Dendritic cell treated with granulocyte-macrophage colony-stimulating factor and Interleukin-4, amounts not matched to agents 40 ng/mL and 50 ng/mL, for 4 days (primary cell): ENCODE measurements at regions not wholly inside any gene's neighbourhood (a gene's known extent, or its start where the extent isn't known, plus 50 kb on each side); places are given as distances from the start of the nearest gene placed in this dataset.

Source experiments
- H3K27ac Mint-ChIP-seq: one replicate; pipeline ENCODE4 v1.8.0; 2022; ENCODE audit warnings: mild to moderate bottlenecking, mixed read lengths
- H3K27me3 Mint-ChIP-seq: one replicate; pipeline ENCODE4 v1.8.0; 2022; ENCODE audit warnings: mild to moderate bottlenecking, mixed read lengths
- H3K36me3 Mint-ChIP-seq: one replicate; pipeline ENCODE4 v1.8.0; 2022; ENCODE audit warnings: low read depth, mixed read lengths
- H3K4me1 Mint-ChIP-seq: one replicate; pipeline ENCODE4 v1.8.0; 2022; ENCODE audit warnings: low read depth, mixed read lengths
- H3K4me3 Mint-ChIP-seq: one replicate; pipeline ENCODE4 v1.8.0; 2022; ENCODE audit warnings: mild to moderate bottlenecking, moderate library complexity, mixed read lengths
- H3K9me3 Mint-ChIP-seq: one replicate; pipeline ENCODE4 v1.8.0; 2022; ENCODE audit warnings: mixed read lengths
- intact Hi-C: fragments of 100-400 bp; cut with micrococcal nuclease; formaldehyde crosslinking; loops from one replicate; pipeline ENCODE4 v1.15.0; 2022

GRCh38 chr2:129705085-129705484 lies 274.4 kb upstream of the RAB6C start:
- no peak overlapping the region for H3K27ac Mint-ChIP-seq
- intact Hi-C loops: no loop called here
- H3K27me3 Mint-ChIP-seq: no peaks in the 10 kb centered on the region
- H3K4me1 Mint-ChIP-seq: no peaks in the 10 kb centered on the region
- no peak overlapping the region for H3K4me3 Mint-ChIP-seq
- H3K9me3 Mint-ChIP-seq: peaks cover 9% of the 10 kb centered on the region
- H3K36me3 Mint-ChIP-seq: no peaks in the 10 kb centered on the region

GRCh38 chr2:129707800-129708199 lies 271.7 kb upstream of the RAB6C start:
- peaks cover 3% of the 10 kb centered on the region for H3K9me3 Mint-ChIP-seq
- intact Hi-C loops: no loop called here
- H3K27ac Mint-ChIP-seq: no peak overlapping the region
- no peak overlapping the region for H3K4me3 Mint-ChIP-seq
- no peaks in the 10 kb centered on the region for H3K4me1 Mint-ChIP-seq
- H3K27me3 Mint-ChIP-seq: peaks cover 2% of the 10 kb centered on the region
- no peaks in the 10 kb centered on the region for H3K36me3 Mint-ChIP-seq

GRCh38 chr2:129708221-129708967 lies 271.1 kb upstream of the RAB6C start:
- H3K27ac Mint-ChIP-seq: no peak overlapping the region
- H3K9me3 Mint-ChIP-seq: no peaks in the 10 kb centered on the region

GRCh38 chr2:129709001-129709955 lies 270.2 kb upstream of the RAB6C start:
- no peak overlapping the region for H3K27ac Mint-ChIP-seq
- H3K4me1 Mint-ChIP-seq: no peaks in the 10 kb centered on the region
- intact Hi-C loops: no loop called here
- H3K36me3 Mint-ChIP-seq: no peaks in the 10 kb centered on the region
- H3K27me3 Mint-ChIP-seq: peaks cover 2% of the 10 kb centered on the region
- H3K4me3 Mint-ChIP-seq: no peak overlapping the region
- no peaks in the 10 kb centered on the region for H3K9me3 Mint-ChIP-seq

More at GRCh38 chr2:129708221-129708967, 271.1 kb upstream of the RAB6C start:
- Mint-ChIP-seq H3K27me3 (peaks cover 2% of the 10 kb centered on the region), H3K36me3 (no peaks in the 10 kb centered on the region), H3K4me3 (no peak overlapping the region), H3K4me1 (no peaks in the 10 kb centered on the region)
- intact Hi-C loops: no loop called here

GRCh38 chr2:129709956-129710598 lies 269.4 kb upstream of the RAB6C start:
- Mint-ChIP-seq H3K9me3 (no peaks in the 10 kb centered on the region), H3K36me3 (no peaks in the 10 kb centered on the region), H3K27ac (no peak overlapping the region), H3K27me3 (peaks cover 2% of the 10 kb centered on the region), H3K4me3 (no peak overlapping the region), H3K4me1 (no peaks in the 10 kb centered on the region)
- intact Hi-C loops: no loop called here

GRCh38 chr2:129710670-129711495 lies 268.6 kb upstream of the RAB6C start:
- H3K36me3 Mint-ChIP-seq: no peaks in the 10 kb centered on the region
- no peaks in the 10 kb centered on the region for H3K9me3 Mint-ChIP-seq
- peaks cover 2% of the 10 kb centered on the region for H3K27me3 Mint-ChIP-seq
- no peak overlapping the region for H3K4me3 Mint-ChIP-seq
- no peak overlapping the region for H3K27ac Mint-ChIP-seq
- intact Hi-C loops: no loop called here
- H3K4me1 Mint-ChIP-seq: no peaks in the 10 kb centered on the region

GRCh38 chr2:129711816-129712675 lies 267.4 kb upstream of the RAB6C start:
- Mint-ChIP-seq H3K27ac (no peak overlapping the region), H3K36me3 (no peaks in the 10 kb centered on the region), H3K4me1 (no peaks in the 10 kb centered on the region), H3K4me3 (no peak overlapping the region), H3K27me3 (peaks cover 3% of the 10 kb centered on the region), H3K9me3 (no peaks in the 10 kb centered on the region)
- intact Hi-C loops: no loop called here

GRCh38 chr2:129712676-129712985 lies 266.8 kb upstream of the RAB6C start:
- Mint-ChIP-seq H3K9me3 (no peaks in the 10 kb centered on the region), H3K4me3 (no peak overlapping the region), H3K27me3 (peaks cover 3% of the 10 kb centered on the region), H3K4me1 (no peaks in the 10 kb centered on the region), H3K27ac (no peak overlapping the region), H3K36me3 (no peaks in the 10 kb centered on the region)
- intact Hi-C loops: no loop called here

- no peaks in the 10 kb centered on the region for H3K9me3 Mint-ChIP-seq
- intact Hi-C loops: no loop called here
- H3K4me1 Mint-ChIP-seq: no peaks in the 10 kb centered on the region
- H3K36me3 Mint-ChIP-seq: no peaks in the 10 kb centered on the region
- H3K4me3 Mint-ChIP-seq: no peak overlapping the region
- H3K27ac Mint-ChIP-seq: no peak overlapping the region
- peaks cover 7% of the 10 kb centered on the region for H3K27me3 Mint-ChIP-seq
Measured at GRCh38 chr2:129713337-129713736, 266.1 kb upstream of the RAB6C start.

- H3K27me3 Mint-ChIP-seq: peaks cover 8% of the 10 kb centered on the region
- H3K4me1 Mint-ChIP-seq: peaks cover 2% of the 10 kb centered on the region
- no peaks in the 10 kb centered on the region for H3K36me3 Mint-ChIP-seq
- no peak overlapping the region for H3K4me3 Mint-ChIP-seq
- H3K27ac Mint-ChIP-seq: no peak overlapping the region
- intact Hi-C loops: no loop called here
- no peaks in the 10 kb centered on the region for H3K9me3 Mint-ChIP-seq
Measured at GRCh38 chr2:129716781-129717559, 262.5 kb upstream of the RAB6C start.

GRCh38 chr2:129717560-129718130 lies 261.8 kb upstream of the RAB6C start:
- H3K9me3 Mint-ChIP-seq: no peaks in the 10 kb centered on the region
- H3K36me3 Mint-ChIP-seq: no peaks in the 10 kb centered on the region
- no peak overlapping the region for H3K27ac Mint-ChIP-seq
- intact Hi-C loops: no loop called here
- H3K4me3 Mint-ChIP-seq: no peak overlapping the region
- peaks cover 11% of the 10 kb centered on the region for H3K27me3 Mint-ChIP-seq
- H3K4me1 Mint-ChIP-seq: peaks cover 5% of the 10 kb centered on the region

- Mint-ChIP-seq H3K27me3 (peaks cover 17% of the 10 kb centered on the region), H3K36me3 (no peaks in the 10 kb centered on the region), H3K9me3 (no peaks in the 10 kb centered on the region), H3K27ac (no peak overlapping the region), H3K4me1 (peaks cover 5% of the 10 kb centered on the region), H3K4me3 (no peak overlapping the region)
- intact Hi-C loops: no loop called here
Measured at GRCh38 chr2:129719335-129719734, 260.1 kb upstream of the RAB6C start.
